H9 (cell line): ENCODE measurements at regions not wholly inside any gene's neighbourhood (a gene's known extent, or its start where the extent isn't known, plus 50 kb on each side); places are given as distances from the start of the nearest gene placed in this dataset.

Experiments
- DNase-seq: peaks from one replicate; pipeline ENCODE4 v3.0.0-alpha.2; 2017
- H2AFZ ChIP-seq: one replicate; pipeline ENCODE4 v1.6.1; 2013; ENCODE audit warnings: mild to moderate bottlenecking, low read length, control low read depth, moderate library complexity
- H2AK5ac ChIP-seq: 2 replicates; pipeline ENCODE4 v1.6.1; 2013; ENCODE audit warnings: low read length, control low read depth, mixed read lengths; ENCODE audit not compliant: insufficient read length
- H2BK120ac ChIP-seq: one replicate; pipeline ENCODE4 v1.6.1; 2013; ENCODE audit warnings: low read depth, mild to moderate bottlenecking, low read length, control low read depth, inconsistent platforms; ENCODE audit not compliant: poor library complexity, severe bottlenecking
- H2BK12ac ChIP-seq: 2 replicates; pipeline ENCODE4 v1.6.1; 2013; ENCODE audit warnings: low read length, control low read depth, mixed read lengths, low read depth; ENCODE audit not compliant: insufficient read length
- H2BK15ac ChIP-seq: 2 replicates; pipeline ENCODE4 v1.6.1; 2013; ENCODE audit warnings: low read depth, low read length, control low read depth
- H2BK20ac ChIP-seq: one replicate; pipeline ENCODE4 v1.6.1; 2013; ENCODE audit warnings: low read depth, mild to moderate bottlenecking, low read length, control low read depth, inconsistent platforms; ENCODE audit not compliant: poor library complexity, severe bottlenecking
- H2BK5ac ChIP-seq: 2 replicates; pipeline ENCODE4 v1.6.1; 2013; ENCODE audit warnings: low read length, control low read depth, mixed read lengths; ENCODE audit not compliant: insufficient read length
- H3K14ac ChIP-seq: 2 replicates; pipeline ENCODE4 v1.6.1; 2013; ENCODE audit warnings: low read length, control low read depth; ENCODE audit not compliant: insufficient read depth
- H3K18ac ChIP-seq: 2 replicates; pipeline ENCODE4 v1.6.1; 2013; ENCODE audit warnings: low read depth, mild to moderate bottlenecking, mixed read lengths, low read length, control low read depth; ENCODE audit not compliant: insufficient read length
- H3K23ac ChIP-seq: 2 replicates; pipeline ENCODE4 v1.6.1; 2013; ENCODE audit warnings: low read length, control low read depth, mixed read lengths, low read depth; ENCODE audit not compliant: insufficient read length
- H3K23me2 ChIP-seq: 2 replicates; pipeline ENCODE4 v1.6.1; 2013; ENCODE audit warnings: low read depth, mild to moderate bottlenecking, mixed read lengths, low read length, control low read depth; ENCODE audit not compliant: insufficient read length, poor library complexity, severe bottlenecking
- H3K27ac ChIP-seq: 2 replicates; pipeline ENCODE4 v1.5.1; 2013; ENCODE audit warnings: low read length, control low read depth, mixed read lengths, low read depth; ENCODE audit not compliant: insufficient read length
- H3K27me3 ChIP-seq: 2 replicates; pipeline ENCODE4 v1.6.1; 2013; ENCODE audit warnings: low read length, control low read depth, inconsistent platforms; ENCODE audit not compliant: insufficient read depth
- H3K4ac ChIP-seq: 2 replicates; pipeline ENCODE4 v1.6.1; 2013; ENCODE audit warnings: low read depth, mild to moderate bottlenecking, control low read depth, inconsistent platforms, low read length, moderate library complexity
- H3K4me1 ChIP-seq: 2 replicates; pipeline ENCODE4 v1.6.1; 2013; ENCODE audit warnings: low read length, control low read depth, inconsistent platforms; ENCODE audit not compliant: insufficient read depth
- H3K4me2 ChIP-seq: 2 replicates; pipeline ENCODE4 v1.6.1; 2013; ENCODE audit warnings: low read length, control low read depth, mixed read lengths; ENCODE audit not compliant: insufficient read length, insufficient read depth
- H3K56ac ChIP-seq: 2 replicates; pipeline ENCODE4 v1.6.1; 2013; ENCODE audit warnings: low read depth, mild to moderate bottlenecking, mixed read lengths, low read length, control low read depth; ENCODE audit not compliant: insufficient read length
- H3K79me1 ChIP-seq: 2 replicates; pipeline ENCODE4 v1.6.1; 2013; ENCODE audit warnings: low read depth, mild to moderate bottlenecking, moderate library complexity, low read length, control low read depth, inconsistent platforms; ENCODE audit not compliant: insufficient read depth, poor library complexity, severe bottlenecking
- H3K79me2 ChIP-seq: 2 replicates; pipeline ENCODE4 v1.6.1; 2013; ENCODE audit warnings: low read length, control low read depth, inconsistent platforms; ENCODE audit not compliant: insufficient read depth
- H3K9ac ChIP-seq: 2 replicates; pipeline ENCODE4 v1.6.1; 2013; ENCODE audit warnings: low read length, control low read depth, mixed read lengths; ENCODE audit not compliant: insufficient read length; ENCODE audit errors: extremely low read depth
- H3K9me3 ChIP-seq: one replicate; pipeline ENCODE4 v1.6.1; 2013; ENCODE audit warnings: low read depth, low read length, inconsistent platforms; ENCODE audit not compliant: control insufficient read depth
- H3T11ph ChIP-seq: one replicate; pipeline ENCODE4 v1.6.1; 2013; ENCODE audit warnings: mild to moderate bottlenecking, low read length, control low read depth, inconsistent platforms
- H4K20me1 ChIP-seq: one replicate; pipeline ENCODE4 v1.6.1; 2013; ENCODE audit not compliant: control insufficient read depth, insufficient read length, insufficient read depth
- H4K5ac ChIP-seq: 2 replicates; pipeline ENCODE4 v1.6.1; 2013; ENCODE audit warnings: low read depth, mild to moderate bottlenecking, mixed read lengths, low read length, control low read depth; ENCODE audit not compliant: insufficient read length
- H4K8ac ChIP-seq: replicated peaks from 2 replicates; pipeline ENCODE4 v1.6.1; 2013; ENCODE audit warnings: low read length, control low read depth, mixed read lengths, low read depth; ENCODE audit not compliant: insufficient read length
- H4K91ac ChIP-seq: 2 replicates; pipeline ENCODE4 v1.6.1; 2013; ENCODE audit warnings: low read depth, mild to moderate bottlenecking, moderate library complexity, mixed read lengths, low read length, control low read depth; ENCODE audit not compliant: insufficient read length
- H3K27ac Mint-ChIP-seq, 3 experiments: 2 replicates in 2 of 3; 3 replicates in 1 of 3; pipeline ENCODE4 v1.8.0; 2020 to 2021; ENCODE audit warnings: mixed read lengths in 3 of 3, mild to moderate bottlenecking in 1 of 3, moderate library complexity in 1 of 3
- H3K27me3 Mint-ChIP-seq: 2 replicates; pipeline ENCODE4 v1.8.0; 2021; ENCODE audit warnings: low read depth, mild to moderate bottlenecking, moderate library complexity, mixed read lengths
- H3K36me3 Mint-ChIP-seq, 3 experiments: 2 replicates in 2 of 3; 3 replicates in 1 of 3; pipeline ENCODE4 v1.8.0; 2020 to 2021; ENCODE audit warnings: low read depth in 3 of 3, mixed read lengths in 3 of 3; ENCODE audit not compliant: insufficient read depth in 1 of 3
- H3K4me1 Mint-ChIP-seq, 2 experiments: 2 replicates each; pipeline ENCODE4 v1.8.0; 2020; ENCODE audit warnings: mixed read lengths in 2 of 2
- H3K4me3 Mint-ChIP-seq, 2 experiments: 2 replicates in 1 of 2; 3 replicates in 1 of 2; pipeline ENCODE4 v1.8.0; 2020 to 2021; ENCODE audit warnings: mild to moderate bottlenecking in 2 of 2, mixed read lengths in 2 of 2, moderate library complexity in 1 of 2
- H3K9me3 Mint-ChIP-seq, 2 experiments: 2 replicates in 1 of 2; 3 replicates in 1 of 2; pipeline ENCODE4 v1.8.0; 2020; ENCODE audit warnings: mild to moderate bottlenecking in 2 of 2, mixed read lengths in 2 of 2, moderate library complexity in 1 of 2
- CTCF ChIP-seq: fragments of 200-600 bp; sonication (generic); conservative IDR thresholded peaks from 3 replicates; pipeline ENCODE4 v1.8.0; 2021; ENCODE audit warnings: antibody characterized with exemption, mild to moderate bottlenecking
- WGBS: extraction: QIAGEN DNeasy Blood & Tissue Kit; methylation state at CpG from one replicate; pipeline ENCODE4 v1.1.7; 2013; ENCODE audit warnings: missing lambda C conversion rate, low lambda C conversion rate, mixed read lengths; ENCODE audit not compliant: insufficient read length; ENCODE audit errors: extremely low coverage; 5-methylcytosine and 5-hydroxymethylcytosine counted together

DNA sequence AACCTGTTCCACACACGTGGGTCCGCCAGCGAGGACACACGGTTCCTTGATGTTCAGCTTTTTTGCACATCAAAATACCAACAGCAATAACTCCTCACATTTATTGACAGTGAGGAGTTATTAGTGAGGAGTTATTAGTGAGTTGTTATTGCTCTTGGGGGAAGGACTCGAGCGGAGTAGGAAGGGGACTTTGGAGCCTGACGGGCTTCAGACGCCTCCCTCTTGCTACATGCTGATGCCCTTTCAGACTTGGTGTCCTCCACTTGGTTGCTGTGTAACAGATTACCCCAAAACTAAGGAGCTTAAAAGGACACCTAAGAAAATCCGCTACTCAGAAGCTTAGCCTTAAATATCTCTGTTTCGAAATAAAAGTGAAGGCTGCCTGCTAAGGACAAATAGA, 181.9 kb upstream of the MSX2 start:
- no peak overlapping the region for H3K56ac ChIP-seq
- H2AK5ac ChIP-seq, result no peak overlapping the region
- 100% methylated on average over 2 of the region's 10 CpGs for WGBS
- Mint-ChIP-seq H3K4me3 (no peak overlapping the region), H3K9me3 (0 out of 5 replicates have a peak, but pooled peaks cover 0 to 3% of the 10 kb centered on the region in 2 experiments), H3K4me1 (peaks cover 3 to 9% of the 10 kb centered on the region in 2 experiments; a peak in 2 of 4 replicates), H3K36me3 (0 out of 7 replicates have a peak, but pooled peaks cover 0 to 5% (median 0%) of the 10 kb centered on the region in 3 experiments), H3K27me3 (peaks cover 12% of the 10 kb centered on the region), H3K27ac (no peak overlapping the region)
- H3K4me2 ChIP-seq, result no peak overlapping the region
- no peak overlapping the region for H4K8ac ChIP-seq
- no peak overlapping the region for H3T11ph ChIP-seq
- H3K27me3 ChIP-seq, result no peaks in the 10 kb centered on the region; the same call in 1 of the 2 replicates
- no peak overlapping the region for H4K91ac ChIP-seq
- no peak overlapping the region for H2BK5ac ChIP-seq
- no peak overlapping the region for H3K4ac ChIP-seq
- H3K23me2 ChIP-seq, result no peaks in the 10 kb centered on the region
- H3K9ac ChIP-seq, result no peak overlapping the region
- no peak overlapping the region for H3K23ac ChIP-seq
- H2BK120ac ChIP-seq, result no peak overlapping the region
- H2AFZ ChIP-seq, result no peak overlapping the region
- no peak overlapping the region for H3K27ac ChIP-seq
- no peak for TF ChIP-seq CTCF
- H3K79me1 ChIP-seq, result no peaks in the 10 kb centered on the region
- H3K79me2 ChIP-seq, result no peaks in the 10 kb centered on the region
- no peaks in the 10 kb centered on the region for H4K20me1 ChIP-seq
- no peak overlapping the region for H2BK20ac ChIP-seq
- H2BK12ac ChIP-seq, result no peak overlapping the region
- H3K9me3 ChIP-seq, result no peaks in the 10 kb centered on the region
- no peak overlapping the region for H2BK15ac ChIP-seq
- H3K4me1 ChIP-seq, result no peaks in the 10 kb centered on the region
- H3K18ac ChIP-seq, result no peak overlapping the region
- H4K5ac ChIP-seq, result no peak overlapping the region
- DNase-seq, result no peak
- no peak overlapping the region for H3K14ac ChIP-seq
